Transverse colon (tissue), 4 donors: ENCODE measurements at regions not wholly inside any gene's neighbourhood (a gene's known extent, or its start where the extent isn't known, plus 50 kb on each side); places are given as distances from the start of the nearest gene placed in this dataset.

Source experiments
- DNase-seq: peaks from one replicate; pipeline ENCODE4 v3.0.0-alpha.2; 2019
- H3K27ac ChIP-seq, 4 donors: fragments of 200-600 bp; sonication (generic); 2 replicates each; pipeline ENCODE4 v1.5.1; 2016 to 2018; ENCODE audit warnings: inconsistent platforms in 4 of 4
- H3K27me3 ChIP-seq: fragments of 200-600 bp; sonication (generic); 2 replicates; pipeline ENCODE4 v1.5.1; 2017; ENCODE audit warnings: inconsistent platforms
- H3K36me3 ChIP-seq, 4 donors: fragments of 200-600 bp; sonication (generic); 2 replicates each; pipeline ENCODE4 v1.5.1; 2017 to 2019; ENCODE audit warnings: inconsistent platforms in 4 of 4
- H3K4me1 ChIP-seq, 4 donors: fragments of 200-600 bp; sonication (generic); 2 replicates each; pipeline ENCODE4 v1.5.1; 2017 to 2020; ENCODE audit warnings: inconsistent platforms in 4 of 4
- H3K4me3 ChIP-seq, 4 donors: fragments of 200-600 bp; sonication (generic); 1 replicate in 1 of 4; 2 replicates in 3 of 4; pipeline versions ENCODE4 v1.5.1 to v1.6.1; 2017 to 2019; ENCODE audit warnings: inconsistent platforms in 4 of 4
- H3K9me3 ChIP-seq, 2 donors: fragments of 200-600 bp; sonication (generic); 2 replicates each; pipeline ENCODE4 v1.5.1; 2017 to 2019; ENCODE audit warnings: inconsistent platforms in 2 of 2
- EP300 ChIP-seq: sonication (generic); formaldehyde crosslinking; IDR thresholded peaks from one replicate; pipeline ENCODE4 v1.6.1; 2017; ENCODE audit warnings: antibody characterized with exemption, low read depth
- POLR2A ChIP-seq: fragments of 450-650 bp; IDR thresholded peaks from one replicate; pipeline ENCODE4 v1.6.1; 2016; ENCODE audit warnings: antibody characterized with exemption, mild to moderate bottlenecking, moderate library complexity
- POLR2AphosphoS5 ChIP-seq, 3 donors: sonication (generic); formaldehyde crosslinking; IDR thresholded peaks; one replicate each; pipeline ENCODE4 v1.6.1; 2016; ENCODE audit warnings: antibody characterized with exemption in 3 of 3
- WGBS, 2 donors: methylation state at CpG; one replicate each; pipeline ENCODE4 v1.1.5; 2018; ENCODE audit warnings: low coverage in 1 of 2; 5-methylcytosine and 5-hydroxymethylcytosine counted together
- in situ Hi-C, 4 donors: fragments of 200-750 bp; cut with MboI; loops; one replicate each; pipeline versions ENCODE4 v1.15.0 to v1.15.1; 2017; ENCODE audit warnings: low sequenced_read_pairs in 3 of 4, low pct_ligation_motif_present in 1 of 4, low pct_unique_long_range_greater_than_20kb in 1 of 4
- intact Hi-C: fragments of 100-400 bp; cut with DNase I; formaldehyde crosslinking; loops from one replicate; pipeline ENCODE4 v1.15.1; 2023; ENCODE audit warnings: low total_unique reads
- TF ChIP-seq, protein P1 (sequence below), 5 experiments: fragments of 200-600 bp in 3 of 5; fragments of 450-650 bp in 2 of 5; sonication (generic) in 3 of 5; IDR thresholded peaks; 1 replicate in 2 of 5; 2 replicates in 3 of 5; pipeline ENCODE4 v1.5.1; 2016 to 2017; ENCODE audit warnings: antibody characterized with exemption in 5 of 5, inconsistent platforms in 3 of 5, mild to moderate bottlenecking in 2 of 5, moderate library complexity in 1 of 5

- H3K9me3 ChIP-seq, result no peaks in the 10 kb centered on the region
- H3K27ac ChIP-seq, result no peak overlapping the region
- WGBS, 2 donors, result 62 to 63% methylated on average over 3 of the region's 3 CpGs
- intact Hi-C loops (loop anchor here (2.0 kb wide), 1 partner anchor 43 kb away; no protein-coding TSS in a partner anchor), in situ Hi-C loops (no loop called here)
- no peak overlapping the region for H3K4me3 ChIP-seq
- no peaks in the 10 kb centered on the region for H3K4me1 ChIP-seq
- DNase-seq, result no peak
- no peak for TF ChIP-seq EP300
- TF ChIP-seq POLR2AphosphoS5 (IDR thresholded peaks at IDR 0.05), result no peak
- no peak for TF ChIP-seq POLR2A
- TF ChIP-seq, protein P1, sequence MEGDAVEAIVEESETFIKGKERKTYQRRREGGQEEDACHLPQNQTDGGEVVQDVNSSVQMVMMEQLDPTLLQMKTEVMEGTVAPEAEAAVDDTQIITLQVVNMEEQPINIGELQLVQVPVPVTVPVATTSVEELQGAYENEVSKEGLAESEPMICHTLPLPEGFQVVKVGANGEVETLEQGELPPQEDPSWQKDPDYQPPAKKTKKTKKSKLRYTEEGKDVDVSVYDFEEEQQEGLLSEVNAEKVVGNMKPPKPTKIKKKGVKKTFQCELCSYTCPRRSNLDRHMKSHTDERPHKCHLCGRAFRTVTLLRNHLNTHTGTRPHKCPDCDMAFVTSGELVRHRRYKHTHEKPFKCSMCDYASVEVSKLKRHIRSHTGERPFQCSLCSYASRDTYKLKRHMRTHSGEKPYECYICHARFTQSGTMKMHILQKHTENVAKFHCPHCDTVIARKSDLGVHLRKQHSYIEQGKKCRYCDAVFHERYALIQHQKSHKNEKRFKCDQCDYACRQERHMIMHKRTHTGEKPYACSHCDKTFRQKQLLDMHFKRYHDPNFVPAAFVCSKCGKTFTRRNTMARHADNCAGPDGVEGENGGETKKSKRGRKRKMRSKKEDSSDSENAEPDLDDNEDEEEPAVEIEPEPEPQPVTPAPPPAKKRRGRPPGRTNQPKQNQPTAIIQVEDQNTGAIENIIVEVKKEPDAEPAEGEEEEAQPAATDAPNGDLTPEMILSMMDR (IDR thresholded peaks at IDR 0.05), result no peak
- H3K36me3 ChIP-seq, result no peaks in the 10 kb centered on the region
- H3K27me3 ChIP-seq, result no peaks in the 10 kb centered on the region
Observed at GRCh38 chr2:107543793-107544192, 282.9 kb upstream of the RGPD4 start.

GRCh38 chr2:107545066-107545465 lies 281.6 kb upstream of the RGPD4 start:
- in situ Hi-C loops, result no loop called here
- Histone ChIP-seq H3K27me3 (no peaks in the 10 kb centered on the region), H3K36me3 (no peaks in the 10 kb centered on the region), H3K9me3 (no peaks in the 10 kb centered on the region), H3K4me1 (no peaks in the 10 kb centered on the region), H3K4me3 (no peak overlapping the region), H3K27ac (no peak overlapping the region)
- no peak for TF ChIP-seq POLR2AphosphoS5 (IDR thresholded peaks at IDR 0.05)
- DNase-seq, result no peak
- intact Hi-C loops, result loop anchor here (2.0 kb wide), 1 partner anchor 44 kb away; no protein-coding TSS in a partner anchor
- 84 to 93% methylated on average over 11 of the region's 11 CpGs for WGBS, 2 donors

DNA sequence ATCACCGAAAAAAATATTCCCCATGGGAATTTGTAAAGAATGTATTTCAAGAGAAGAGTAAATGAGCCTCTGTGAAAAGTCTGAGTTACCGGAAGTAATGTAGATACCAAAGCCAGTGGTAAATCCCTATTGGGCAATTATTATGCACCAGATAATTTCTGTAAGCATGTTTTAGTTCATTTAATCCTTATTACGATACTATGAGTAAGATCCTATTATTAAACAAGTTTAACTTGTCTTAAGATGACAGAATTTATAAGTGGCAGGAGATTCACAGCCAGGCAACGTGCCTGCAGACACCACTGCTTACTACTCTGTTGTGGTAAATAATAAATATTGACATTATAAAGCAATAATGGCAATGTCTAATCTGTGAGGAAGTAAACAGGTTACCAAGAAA lies 280.8 kb upstream of the RGPD4 start:
- Histone ChIP-seq H3K4me3 (no peak overlapping the region), H3K36me3 (no peaks in the 10 kb centered on the region), H3K27me3 (no peaks in the 10 kb centered on the region), H3K9me3 (no peaks in the 10 kb centered on the region), H3K4me1 (no peaks in the 10 kb centered on the region), H3K27ac (no peak overlapping the region)
- whole genome bisulfite sequencing, 2 donors, result 56 to 57% methylated on average over 4 of the region's 4 CpGs
- intact Hi-C loops, result loop anchor here (2.0 kb wide), 1 partner anchor 45 kb away; no protein-coding TSS in a partner anchor
- TF ChIP-seq EP300 (no peak), POLR2A (no peak), POLR2AphosphoS5 (IDR thresholded peaks at IDR 0.05) (no peak)
- TF ChIP-seq, protein P1 (IDR thresholded peaks at IDR 0.05), result no peak
- no peak for DNase-seq
- in situ Hi-C loops, result no loop called here

DNA sequence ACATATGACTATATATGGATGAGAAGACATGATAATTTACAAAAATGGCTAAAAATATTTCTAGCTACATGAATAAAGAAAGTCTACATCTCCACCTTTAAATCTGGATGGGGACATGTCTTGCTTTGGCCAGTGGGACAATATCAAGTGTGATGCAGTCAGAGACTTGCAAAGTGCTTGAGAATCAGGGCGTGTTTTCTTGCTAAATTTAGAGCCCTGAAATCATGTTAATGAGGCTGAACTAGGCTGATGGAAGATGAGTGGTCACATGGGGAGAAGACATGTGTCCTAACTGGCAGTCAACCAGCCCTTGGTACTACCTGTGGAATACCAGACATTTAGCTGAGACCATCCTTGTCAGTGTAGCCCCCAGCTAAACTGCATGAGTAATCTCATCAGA lies 278.5 kb upstream of the RGPD4 start:
- intact Hi-C loops, result no loop called here
- in situ Hi-C loops, result no loop called here
- Histone ChIP-seq H3K36me3 (no peaks in the 10 kb centered on the region), H3K27ac (no peak overlapping the region), H3K4me1 (no peaks in the 10 kb centered on the region), H3K4me3 (no peak overlapping the region), H3K27me3 (no peaks in the 10 kb centered on the region), H3K9me3 (no peaks in the 10 kb centered on the region)
- no peak for DNase-seq
- no peak for TF ChIP-seq EP300
- no peak for TF ChIP-seq POLR2AphosphoS5 (IDR thresholded peaks at IDR 0.05)
- whole genome bisulfite sequencing, 2 donors, result 63% methylated on average over 1 of the region's 1 CpG; no CpG with 5 or more reads in 1 of the 2 donors

DNA sequence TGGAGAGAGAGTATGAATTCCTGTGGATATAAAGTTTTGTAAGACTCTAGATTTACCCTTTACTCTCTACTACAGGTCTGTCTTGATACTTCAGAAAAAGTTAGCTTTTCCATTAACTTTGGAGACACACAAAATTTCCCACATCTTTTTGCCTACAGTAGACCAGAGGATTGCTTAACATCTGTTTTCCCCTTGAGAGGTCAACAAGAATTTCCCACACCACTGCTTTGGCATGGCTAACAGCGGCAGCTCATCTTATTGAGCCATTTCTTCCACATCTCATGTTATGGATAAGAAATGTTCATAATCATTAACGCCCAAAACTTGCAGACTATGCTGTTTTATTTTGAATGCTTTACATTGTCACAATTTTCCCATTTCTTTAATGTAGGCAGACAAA lies 273.6 kb upstream of the RGPD4 start:
- no peaks in the 10 kb centered on the region for H3K27me3 ChIP-seq
- H3K9me3 ChIP-seq, result peaks cover 6 to 9% of the 10 kb centered on the region in 2 donors
- no peaks in the 10 kb centered on the region for H3K4me1 ChIP-seq
- no peak for DNase-seq
- H3K4me3 ChIP-seq, result no peak overlapping the region
- TF ChIP-seq POLR2A (no peak), POLR2AphosphoS5 (IDR thresholded peaks at IDR 0.05) (no peak), EP300 (no peak)
- TF ChIP-seq, protein P1 (IDR thresholded peaks at IDR 0.05), result no peak
- H3K27ac ChIP-seq, result no peak overlapping the region
- H3K36me3 ChIP-seq, result no peaks in the 10 kb centered on the region
- in situ Hi-C loops, result no loop called here
- intact Hi-C loops, result no loop called here
- 71% methylated on average over 2 of the region's 2 CpGs; no CpG with 5 or more reads in 1 of the 2 donors for WGBS, 2 donors
